Cardiac fibroblast (primary cell): ENCODE measurements at regions not wholly inside any gene's neighbourhood (a gene's known extent, or its start where the extent isn't known, plus 50 kb on each side); places are given as distances from the start of the nearest gene placed in this dataset.

ENCODE experiments used
- DNase-seq, 2 donors: peaks; one replicate each; pipeline versions ENCODE4 v3.0.0 to v3.0.0-alpha.2; 2010; ENCODE audit warnings: low read depth in 2 of 2
- H3K4me3 ChIP-seq, 2 donors: replicated peaks in 1 of 2; 1 replicate in 1 of 2; 2 replicates in 1 of 2; pipeline ENCODE4 v1.5.1; 2011; ENCODE audit warnings: low read depth in 2 of 2, low read length in 2 of 2, mild to moderate bottlenecking in 2 of 2, moderate library complexity in 1 of 2
- CTCF ChIP-seq: IDR thresholded peaks from one replicate; pipeline ENCODE4 v1.5.1; 2011; ENCODE audit warnings: low read depth, mild to moderate bottlenecking, low read length, inconsistent platforms

GRCh38 chr13:86066611-86067365 lies 267.6 kb upstream of the SLITRK6 start:
- TF ChIP-seq CTCF, result no peak
- no peak overlapping the region for H3K4me3 ChIP-seq
- no peak for DNase-seq

DNA sequence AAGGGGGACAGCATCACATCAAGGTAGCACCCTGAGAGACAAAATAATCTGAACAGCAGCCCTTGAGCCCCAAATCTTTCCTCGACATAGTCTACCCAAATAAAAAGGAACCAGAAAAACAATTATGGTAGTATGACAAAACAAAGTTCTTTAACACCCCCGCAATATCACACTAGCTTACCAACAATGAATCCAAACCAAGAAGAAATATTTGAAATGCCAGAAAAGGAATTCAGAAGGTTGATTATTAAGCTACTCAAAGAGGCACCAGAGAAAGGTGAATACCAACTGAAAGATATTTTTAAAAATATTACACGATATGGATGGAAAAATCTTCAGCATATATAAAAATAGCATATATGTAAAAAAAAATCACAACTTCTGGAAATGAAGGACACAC lies 252.9 kb upstream of the SLITRK6 start:
- no peak for DNase-seq
- H3K4me3 ChIP-seq, result no peak overlapping the region
- TF ChIP-seq CTCF, result no peak

GRCh38 chr13:86051134-86052103 lies 252.2 kb upstream of the SLITRK6 start:
- no peak for TF ChIP-seq CTCF
- no peak for DNase-seq

DNA sequence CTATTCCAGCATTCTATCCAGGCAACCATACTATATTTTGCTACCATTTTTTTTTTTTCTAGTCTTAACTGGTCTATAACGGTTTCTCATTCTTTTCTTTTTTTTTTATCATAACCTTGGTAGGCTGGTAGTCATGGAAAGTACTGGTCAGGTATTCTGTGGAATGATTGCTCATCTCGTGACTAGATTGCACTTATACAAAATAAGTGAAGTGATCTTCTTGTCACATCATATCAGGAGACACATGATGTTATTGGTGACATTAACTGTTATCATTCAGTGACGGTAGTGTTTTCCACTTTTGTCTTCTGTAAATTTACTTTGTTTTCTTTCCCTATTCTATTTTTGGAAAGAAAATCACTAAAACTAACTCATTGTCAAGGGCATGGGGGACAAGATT lies 239.3 kb upstream of the SLITRK6 start:
- no peak for DNase-seq
- no peak overlapping the region for H3K4me3 ChIP-seq
- no peak for TF ChIP-seq CTCF

More at GRCh38 chr13:86051134-86052103, 252.2 kb upstream of the SLITRK6 start:
- no peak overlapping the region for H3K4me3 ChIP-seq

DNA sequence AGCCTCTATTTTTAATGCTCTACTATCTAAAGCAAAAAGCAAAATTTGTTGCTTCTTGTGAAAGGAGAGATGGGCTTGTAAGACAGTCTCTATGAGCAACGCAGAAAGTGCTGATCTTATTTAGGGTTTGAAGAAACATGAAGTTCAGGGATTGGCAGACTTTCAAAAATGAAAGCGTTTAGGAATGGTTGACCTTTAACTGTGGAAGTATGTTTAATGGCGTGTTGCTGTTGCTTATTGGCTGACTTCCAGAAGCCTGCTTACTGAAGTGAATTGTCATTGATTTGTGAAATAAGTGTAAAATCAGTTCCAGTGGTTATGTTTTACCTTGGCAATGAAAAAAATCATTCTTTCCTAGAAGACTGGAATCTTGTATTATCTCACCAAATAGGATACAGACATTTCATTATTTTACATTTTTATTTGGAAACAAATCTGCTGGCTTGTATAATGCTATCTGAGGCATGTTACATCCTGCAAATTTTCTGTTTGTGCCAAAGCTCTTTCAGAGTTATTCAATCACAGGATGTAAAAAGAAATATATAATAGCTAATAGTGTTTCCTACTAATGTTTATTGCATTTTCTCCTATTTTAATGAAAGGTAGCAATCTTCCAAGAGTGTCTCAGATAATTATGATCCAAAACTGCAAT lies 221.3 kb upstream of the SLITRK6 start:
- DNase-seq, result peak; percentile 2 to 79
- no peak for TF ChIP-seq CTCF

GRCh38 chr13:86006317-86006716 lies 207.1 kb upstream of the SLITRK6 start:
- no peak for TF ChIP-seq CTCF
- no peak overlapping the region for H3K4me3 ChIP-seq
- no peak for DNase-seq

More for the DNA sequence above, 221.3 kb upstream of the SLITRK6 start:
- H3K4me3 ChIP-seq, result no peak overlapping the region
